ENCODE measurements at regions not wholly inside any gene's neighbourhood (a gene's known extent, or its start where the extent isn't known, plus 50 kb on each side); places are given as distances from the start of the nearest gene placed in this dataset.

DNA sequence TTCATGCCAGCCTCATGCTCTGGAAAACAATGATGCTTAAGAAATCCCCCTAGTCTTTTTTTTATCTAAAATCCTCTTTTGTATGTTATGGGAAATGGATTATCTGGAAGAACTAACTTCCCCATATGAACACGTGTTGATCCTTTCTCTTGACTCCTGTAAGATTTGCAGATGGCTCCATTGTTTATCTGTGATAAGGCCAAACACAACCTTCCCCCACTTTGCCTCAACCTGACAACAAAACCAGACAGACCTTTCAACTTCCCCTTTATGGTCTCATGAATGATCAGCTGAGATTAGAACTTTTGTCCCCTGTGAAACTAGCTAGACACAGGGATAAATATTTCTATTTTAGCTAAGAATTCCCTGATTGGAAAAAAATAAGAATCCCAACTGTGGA is 828.0 kb upstream of the CDH2 start:
- TF ChIP-seq CTCF (IDR thresholded peaks at IDR 0.05) (no peak), POLR2A (IDR thresholded peaks at IDR 0.05) (no peak), POLR2AphosphoS5 (IDR thresholded peaks at IDR 0.05) (no peak)
